HK-2 (cell line): ENCODE measurements at regions not wholly inside any gene's neighbourhood (a gene's known extent, or its start where the extent isn't known, plus 50 kb on each side); places are given as distances from the start of the nearest gene placed in this dataset.

Experiments used
- DNase-seq: peaks from one replicate; pipeline ENCODE4 v3.0.0-alpha.2; 2018; ENCODE audit not compliant: unreplicated experiment

DNA sequence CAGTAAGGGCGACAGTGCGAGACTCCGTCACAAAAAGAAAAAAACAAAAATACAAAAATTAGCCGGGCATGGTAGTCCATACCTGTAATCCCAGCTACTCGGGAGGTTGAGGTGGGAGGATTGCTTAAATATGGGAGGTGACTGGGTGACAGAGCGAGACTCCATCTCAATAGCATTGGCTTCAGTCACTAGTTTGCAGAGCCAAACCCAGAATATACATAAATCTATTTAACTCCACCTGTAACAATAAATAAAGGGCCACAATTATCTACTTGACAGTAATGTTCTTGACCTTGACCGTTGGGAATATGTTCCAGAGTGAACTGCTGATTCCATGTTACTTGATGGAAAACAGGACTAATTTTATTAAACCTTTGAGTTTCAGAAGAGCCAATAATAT, 198.9 kb upstream of the MDGA2 start:
- DNase-seq = no peak

DNA sequence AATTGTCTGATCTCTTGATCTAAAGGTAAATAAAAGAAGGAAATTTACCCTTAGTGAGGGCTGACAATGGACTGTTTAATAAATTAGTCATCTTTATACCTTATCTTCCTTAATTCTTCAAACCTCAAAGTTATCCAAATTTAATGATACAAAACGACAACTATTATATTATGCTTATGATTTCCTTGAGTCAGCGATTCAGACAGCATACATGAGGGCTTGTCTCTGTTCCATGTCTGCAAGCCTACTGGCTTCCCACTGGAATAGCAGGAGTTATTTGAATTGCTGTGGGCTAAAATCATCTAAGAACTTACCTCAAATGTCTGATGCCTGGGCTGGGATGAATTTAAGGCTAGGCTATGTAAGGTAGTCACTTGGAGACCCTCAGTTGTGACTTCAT, 197.2 kb upstream of the MDGA2 start:
- DNase-seq = no peak

DNA sequence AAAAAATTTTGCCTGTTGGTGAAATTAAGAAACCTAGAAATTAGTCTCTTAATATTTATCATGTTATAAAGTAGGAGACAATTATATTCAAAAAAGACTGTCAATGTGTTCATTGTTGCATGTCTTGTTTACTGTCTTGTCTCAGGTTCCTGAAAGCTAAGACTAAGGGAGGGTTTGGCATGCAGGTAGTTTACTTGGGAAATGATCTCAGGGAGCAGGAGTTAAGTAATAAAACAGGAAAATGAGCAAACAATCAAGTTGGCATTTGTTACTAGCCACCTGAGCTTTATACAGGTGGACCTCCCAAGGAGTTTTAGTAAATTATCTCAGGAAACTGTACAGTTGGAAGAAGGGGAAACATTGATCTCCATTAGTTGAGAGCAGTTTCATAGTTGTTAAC, 188.0 kb upstream of the MDGA2 start:
- DNase-seq = no peak

DNA sequence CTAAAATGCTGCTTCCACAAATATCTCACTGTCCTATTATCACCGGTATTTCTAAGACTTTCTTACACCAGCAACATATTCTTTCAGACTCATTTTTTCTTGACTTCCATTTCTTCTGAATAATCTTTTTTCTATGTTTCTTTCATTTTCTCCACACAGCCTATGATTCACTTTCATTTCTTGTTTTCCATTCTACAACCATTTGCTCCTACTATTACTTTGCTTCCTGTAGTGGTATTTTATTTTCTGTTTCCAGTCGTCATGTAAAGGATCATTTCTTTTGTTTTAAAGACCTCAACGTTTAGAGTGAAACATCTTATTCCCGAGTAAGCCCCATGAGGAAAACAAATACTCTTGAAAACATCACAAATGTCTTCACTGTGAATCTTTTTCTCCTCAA, 182.2 kb upstream of the MDGA2 start:
- no peak for DNase-seq

DNA sequence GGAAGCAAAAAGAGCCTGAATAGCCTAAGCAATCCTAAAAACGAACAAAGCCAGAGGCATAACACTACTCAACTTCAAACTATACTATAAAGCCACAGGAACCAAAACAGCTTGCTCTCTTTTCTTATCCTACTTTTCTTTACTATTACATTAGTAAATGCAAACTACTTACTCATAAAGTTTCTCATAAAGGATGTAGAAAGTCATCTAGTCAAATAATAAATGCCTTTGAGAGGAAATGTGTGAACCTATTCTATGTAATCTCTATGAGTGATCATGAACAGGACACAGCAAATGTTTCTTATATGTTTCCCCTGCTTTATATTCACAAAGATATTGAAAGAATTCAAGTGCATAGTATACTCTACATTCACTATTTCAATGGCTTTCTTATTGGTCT, 176.9 kb upstream of the MDGA2 start:
- DNase-seq = no peak

DNA sequence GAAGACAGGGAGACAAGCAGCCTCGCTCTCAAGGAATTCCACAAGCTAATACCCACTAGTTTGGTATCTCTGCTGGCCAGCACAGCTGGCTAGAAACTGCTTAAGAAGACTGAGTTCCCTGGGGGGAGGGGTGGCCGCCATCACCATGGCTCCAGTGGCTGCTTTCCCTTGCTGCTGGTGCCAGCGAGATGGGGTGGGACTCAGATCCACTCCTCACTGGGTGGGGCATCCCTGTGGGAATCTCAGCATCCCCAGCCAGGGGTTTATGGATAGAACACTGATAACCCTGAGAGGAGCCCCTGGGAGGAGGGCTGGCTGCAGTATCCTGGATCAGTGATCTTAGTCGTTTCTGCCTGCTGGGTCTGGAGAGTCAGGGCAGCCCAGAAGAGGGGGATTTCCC, 170.6 kb upstream of the MDGA2 start:
- DNase-seq = no peak

DNA sequence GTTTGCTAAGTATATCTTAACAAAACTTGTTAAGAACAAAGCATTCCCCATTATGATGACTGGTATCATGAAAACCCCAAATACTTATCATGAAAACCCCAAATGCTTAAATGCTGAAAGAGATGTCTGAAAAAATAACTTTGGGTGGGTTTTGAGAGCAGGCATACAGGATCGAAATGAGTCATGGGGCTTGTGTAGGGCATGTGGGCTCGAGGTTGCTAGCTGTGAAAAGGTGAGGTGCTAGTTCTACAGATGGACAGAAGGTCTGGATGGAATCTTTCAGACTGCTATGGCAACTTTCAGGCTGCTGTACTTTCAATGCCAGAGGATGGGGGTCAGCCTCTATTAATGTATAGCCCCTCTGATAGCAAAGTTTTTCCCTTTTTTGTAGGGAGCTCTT, 167.8 kb upstream of the MDGA2 start:
- DNase-seq = no peak

DNA sequence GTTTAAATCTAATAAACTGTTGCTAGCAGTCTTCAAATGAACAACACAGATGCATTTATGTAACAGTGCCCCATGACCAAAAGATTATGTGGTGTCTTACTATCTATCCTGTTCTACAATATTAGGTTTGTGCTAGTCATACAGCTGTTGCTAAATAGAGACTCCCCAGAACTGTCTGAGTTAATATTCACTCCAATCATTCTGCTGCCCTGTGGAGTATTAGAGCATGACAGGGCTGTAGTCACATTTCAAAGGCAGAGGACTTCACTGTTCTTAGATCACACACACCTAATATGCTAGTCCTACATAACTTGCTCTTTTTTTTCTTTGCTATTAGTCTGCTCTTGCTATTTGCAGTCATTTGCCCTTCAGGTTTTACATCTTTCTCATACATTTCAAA, 157.6 kb upstream of the MDGA2 start:
- no peak for DNase-seq

DNA sequence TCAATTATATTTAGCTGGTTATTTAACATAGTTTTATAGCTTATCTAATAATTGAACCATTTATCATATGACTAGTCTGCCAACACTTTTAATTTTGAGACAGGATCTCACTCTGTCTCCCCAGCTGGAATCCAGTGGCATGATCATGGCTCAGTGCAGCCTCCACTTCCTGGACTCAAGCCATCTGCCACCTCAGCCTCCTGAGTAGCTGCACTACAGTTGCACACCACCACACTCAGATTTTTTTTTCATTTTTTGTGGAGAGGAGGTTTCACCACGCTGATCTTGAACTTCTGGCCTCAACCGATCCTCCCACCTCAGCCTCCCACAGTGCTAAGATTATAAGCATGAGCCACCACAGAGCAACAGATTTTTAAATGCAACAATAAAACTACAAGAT, 151.4 kb upstream of the MDGA2 start:
- DNase-seq = no peak

DNA sequence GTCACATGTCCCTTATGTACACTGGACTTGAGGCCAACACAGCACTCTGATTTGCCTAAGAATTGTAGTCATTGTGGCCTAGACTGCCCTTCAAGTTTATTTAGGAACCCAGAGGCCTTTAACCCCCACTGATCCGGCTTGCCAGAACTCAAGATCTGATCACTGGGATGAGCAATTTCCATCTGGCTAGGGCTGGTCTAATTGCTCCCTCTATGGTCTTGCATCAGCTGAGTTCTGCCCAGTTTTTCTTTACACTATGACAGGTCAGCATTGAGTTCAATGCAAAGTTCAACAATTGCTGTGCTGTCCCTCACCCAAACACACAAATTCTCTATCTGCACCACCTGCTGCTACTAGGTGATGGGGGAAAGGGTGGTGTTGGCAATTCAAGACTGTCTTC, 146.9 kb upstream of the MDGA2 start:
- no peak for DNase-seq

DNA sequence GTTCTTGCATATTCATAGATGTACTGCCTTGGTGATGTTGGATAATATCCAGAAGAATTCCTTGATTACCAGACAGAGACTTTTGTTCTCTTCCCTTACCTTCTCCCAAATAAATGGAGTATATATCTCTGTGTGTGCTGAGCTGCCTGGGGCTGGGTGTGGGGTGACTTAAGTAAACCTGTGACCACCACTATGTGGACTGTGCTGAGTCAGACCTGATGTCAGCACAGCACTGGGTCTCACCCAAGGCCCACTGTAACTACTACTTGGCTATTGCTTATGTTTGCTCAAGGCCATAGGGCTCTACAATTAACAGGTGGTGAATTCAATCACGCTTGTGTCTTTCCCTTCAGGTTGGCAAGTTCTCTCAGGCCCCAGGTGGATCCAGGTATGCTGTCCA, 145.7 kb upstream of the MDGA2 start:
- DNase-seq = no peak

DNA sequence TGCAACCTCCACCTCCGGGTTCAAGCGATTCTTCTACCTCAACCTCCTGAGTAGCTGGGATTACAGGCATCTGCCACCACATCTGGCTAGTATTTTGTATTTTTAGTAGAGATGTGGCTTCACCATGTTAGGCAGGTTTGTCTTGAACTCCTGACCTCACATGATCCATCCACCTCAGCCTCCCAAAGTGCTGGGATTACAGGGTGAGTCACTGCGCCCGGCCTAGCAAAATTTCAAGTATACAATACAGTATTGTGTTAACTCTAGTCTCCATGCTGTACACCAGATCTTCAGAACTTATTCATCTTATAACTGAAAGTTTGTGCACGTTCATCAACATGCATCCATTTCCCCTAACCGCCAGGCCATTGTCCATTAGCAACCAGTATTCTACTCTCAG, 115.1 kb upstream of the MDGA2 start:
- no peak for DNase-seq

DNA sequence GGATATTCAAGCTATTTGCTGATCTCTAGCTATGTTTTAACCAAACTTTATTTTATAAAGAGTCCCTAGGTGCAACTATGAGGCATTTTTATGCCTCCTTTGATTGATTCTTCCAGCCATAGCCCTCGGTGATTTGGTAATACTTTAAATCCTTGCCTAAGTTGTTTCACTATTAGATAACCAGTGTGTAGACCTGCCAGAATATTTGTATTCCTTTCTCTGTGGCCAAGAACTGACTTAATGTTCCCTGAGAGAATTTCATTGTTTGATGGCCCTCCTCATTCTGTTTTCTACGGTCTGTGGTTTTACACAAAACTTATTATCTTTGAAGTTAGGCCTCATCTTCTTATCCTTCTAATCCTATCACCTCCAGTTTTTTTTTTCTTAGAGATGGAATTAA, 109.7 kb upstream of the MDGA2 start:
- no peak for DNase-seq

DNA sequence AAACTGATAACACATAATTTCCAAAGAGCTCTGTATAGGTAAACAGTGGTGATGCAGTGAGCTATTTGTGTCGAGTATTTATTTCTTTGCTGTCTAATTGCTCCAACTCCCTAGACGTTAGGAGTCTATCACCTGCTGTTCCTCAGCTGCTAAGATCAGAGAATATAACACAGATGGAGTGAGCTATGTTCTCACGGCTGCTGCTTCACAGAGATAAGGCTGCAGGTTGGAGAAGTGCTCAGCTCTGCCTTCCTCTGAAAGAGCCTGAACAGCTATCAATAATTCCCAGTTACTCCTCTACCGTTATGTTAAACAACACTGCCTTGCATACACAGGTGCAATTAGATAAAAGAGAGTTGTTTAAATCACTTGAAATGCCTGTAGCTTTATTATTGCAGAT, 103.2 kb upstream of the MDGA2 start:
- DNase-seq = no peak

DNA sequence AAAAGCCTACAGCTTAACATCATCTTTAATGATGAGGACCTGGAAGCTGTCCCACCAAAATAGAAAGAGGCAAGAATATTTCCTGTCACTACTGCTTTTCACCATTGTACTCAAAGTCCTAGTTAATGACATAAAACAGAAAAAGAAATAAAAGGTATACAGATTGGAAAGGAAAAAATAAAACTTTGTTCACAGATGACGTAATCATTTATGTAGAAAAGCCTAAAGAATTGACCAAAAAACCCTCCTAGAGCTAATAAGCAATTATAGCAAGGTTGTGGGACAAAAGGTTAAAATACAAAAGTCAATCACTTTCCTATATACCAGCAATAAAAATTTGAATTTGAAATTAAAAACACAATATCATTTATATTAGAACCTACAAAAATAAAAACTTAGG, 97.2 kb upstream of the MDGA2 start:
- no peak for DNase-seq

DNA sequence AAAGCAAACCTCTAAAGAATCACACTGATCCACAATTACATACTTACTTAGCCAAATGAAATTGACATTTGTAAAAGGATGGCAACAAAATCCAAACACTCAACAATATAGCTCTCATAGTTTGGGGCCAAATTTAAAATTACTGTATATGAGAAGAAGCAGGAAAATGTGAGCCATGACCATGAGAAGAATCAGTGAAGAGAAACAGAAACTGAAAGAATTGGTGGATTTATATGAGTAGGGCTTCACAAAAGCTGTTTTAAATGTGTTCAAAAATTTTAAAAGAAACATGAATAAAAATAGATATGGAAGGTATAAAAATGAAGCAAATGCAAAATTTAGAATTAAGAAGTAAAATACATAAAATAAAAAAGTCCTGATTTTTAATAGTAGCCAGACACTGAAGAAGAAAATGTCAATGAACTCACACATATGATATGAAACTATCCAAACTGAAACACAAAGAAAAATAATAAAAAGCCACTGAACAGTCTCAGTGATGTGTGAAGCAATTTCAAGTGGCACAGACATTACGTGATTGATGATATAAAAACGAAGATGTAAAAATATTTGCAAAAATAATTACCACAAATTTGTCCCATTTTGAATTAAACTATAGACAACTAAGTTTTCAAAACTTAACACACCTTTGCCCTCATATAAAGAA, 87.9 kb upstream of the MDGA2 start:
- DNase-seq = no peak

DNA sequence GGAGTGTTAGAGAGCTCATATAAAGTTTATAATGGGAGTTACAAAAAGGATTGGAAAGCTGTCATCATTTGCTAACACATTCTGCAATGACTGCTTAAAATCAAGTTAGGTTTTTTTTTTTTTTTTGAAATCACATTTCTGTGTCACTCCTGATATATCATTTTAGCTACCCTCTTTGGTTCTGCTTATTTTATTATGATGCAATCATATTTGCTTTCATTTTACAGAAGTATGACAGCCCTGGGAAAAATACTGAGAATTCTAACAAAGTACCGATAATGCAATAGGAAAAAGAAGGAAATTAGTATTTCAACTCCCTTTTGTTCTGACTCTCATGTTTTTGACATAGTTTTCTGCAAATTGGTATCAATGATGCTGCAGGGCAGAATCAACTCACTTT, 71.6 kb upstream of the MDGA2 start:
- DNase-seq = no peak

DNA sequence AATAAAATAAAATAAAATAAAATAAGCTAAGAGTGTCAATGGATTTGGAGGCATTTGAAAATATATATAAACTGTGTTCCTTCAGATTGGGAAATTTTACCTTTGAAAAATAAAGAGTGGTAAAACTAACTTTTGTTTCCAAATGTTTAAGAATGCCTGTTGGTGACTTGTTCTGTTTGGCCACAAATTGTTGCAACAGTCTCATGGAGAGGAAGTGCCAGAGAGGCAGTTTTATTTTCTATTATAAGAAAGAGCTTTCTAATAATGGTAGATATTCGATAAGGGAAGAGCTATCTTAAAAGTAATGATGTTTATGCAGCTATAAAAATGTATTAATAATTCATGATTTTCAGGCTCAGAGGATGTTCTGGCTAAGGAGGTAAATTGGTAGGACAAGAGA, 68.8 kb upstream of the MDGA2 start:
- DNase-seq = no peak

DNA sequence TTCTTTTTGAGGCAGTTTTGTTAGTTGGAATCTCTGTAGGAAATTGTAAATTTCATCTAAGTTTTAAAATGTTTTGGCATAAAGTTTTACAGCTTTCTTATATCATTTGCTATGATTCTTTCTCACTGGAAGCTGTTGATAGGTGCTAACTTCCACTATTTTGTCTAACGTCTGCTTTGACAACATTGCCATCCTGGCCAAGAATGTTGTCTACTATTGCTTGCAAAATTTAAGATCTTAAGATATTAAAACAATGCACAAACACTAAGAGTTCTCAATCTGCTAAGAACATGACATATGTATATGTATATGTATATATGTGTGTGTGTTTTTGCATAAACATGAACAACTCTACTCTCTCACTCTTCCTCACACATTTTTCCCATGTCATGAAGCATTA, 64.1 kb upstream of the MDGA2 start:
- DNase-seq = no peak

DNA sequence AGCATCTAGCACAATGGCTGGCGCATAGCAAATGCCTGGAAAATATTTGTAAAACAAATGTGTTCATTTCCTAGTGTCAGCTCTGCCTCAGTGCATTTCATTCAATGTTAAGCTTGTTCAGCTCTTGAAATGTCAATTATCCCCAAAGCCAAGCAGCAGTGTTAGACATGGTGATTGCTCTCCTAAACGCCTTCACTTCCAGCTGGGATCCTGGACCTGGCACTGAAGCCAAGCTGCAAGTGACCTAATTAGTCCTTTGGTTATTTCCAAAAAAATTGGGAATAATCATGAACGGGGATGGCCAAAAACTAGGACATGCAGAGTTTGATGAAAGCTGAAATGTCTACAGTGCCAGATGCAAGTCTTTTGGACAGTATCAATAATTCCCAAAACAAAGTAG, 54.9 kb upstream of the MDGA2 start:
- DNase-seq = no peak
